ENCODE measurements at regions not wholly inside any gene's neighbourhood (a gene's known extent, or its start where the extent isn't known, plus 50 kb on each side); places are given as distances from the start of the nearest gene placed in this dataset.
"Not testable (repeated sequence)": the region's sequence is repeated elsewhere in the genome, so short reads cannot be mapped to it uniquely, and the experiment has no call there.

- DNase-seq (ENCODE audit: low spot score) = not testable (repeated sequence)
Measured at GRCh38 chr10:6921026-6921425, 340.9 kb upstream of the PRKCQ start.

DNA sequence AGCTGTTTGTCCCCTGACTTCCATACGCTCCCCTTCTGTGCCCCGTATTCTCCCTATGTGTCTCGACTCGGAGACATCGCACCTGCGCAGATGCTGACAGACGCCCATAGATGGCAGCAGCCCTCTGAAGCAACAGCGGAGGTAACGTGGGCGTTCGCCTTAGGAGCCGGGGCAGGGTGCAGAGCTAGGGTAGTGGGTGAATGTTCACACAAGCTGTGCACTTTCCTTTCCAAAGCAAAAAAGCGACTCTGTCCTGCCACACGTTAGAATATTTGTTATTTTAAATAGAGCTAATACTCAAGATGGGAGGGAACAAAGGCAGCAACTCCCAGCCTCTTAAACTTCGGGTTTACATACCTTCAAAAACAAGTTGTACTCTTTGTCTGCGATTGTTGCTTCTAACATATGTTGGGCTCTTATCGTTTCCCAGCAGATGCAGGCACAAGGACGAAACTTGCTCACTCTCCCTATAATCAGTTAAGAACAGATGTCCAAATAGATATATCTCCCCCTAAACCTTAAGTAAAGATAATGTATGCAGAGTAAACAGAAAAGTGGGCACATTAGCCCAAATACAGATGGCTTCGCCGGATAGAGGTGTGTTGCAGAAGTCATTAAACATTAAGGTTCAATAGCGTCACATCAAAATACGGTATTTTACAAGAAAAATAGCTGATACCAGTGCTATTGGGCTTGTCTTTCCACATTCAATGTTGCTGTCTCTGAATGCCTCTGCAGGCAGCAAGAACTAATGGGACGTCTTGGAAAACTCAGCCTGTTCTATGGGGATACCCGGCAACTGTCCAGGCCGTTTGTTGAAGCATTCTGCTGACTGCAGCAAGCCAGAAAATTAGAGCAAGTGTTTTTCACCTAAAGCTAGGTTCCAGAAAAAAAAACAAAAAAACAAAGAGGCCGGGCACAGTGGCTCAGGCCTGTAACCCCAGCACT, 340.3 kb upstream of the PRKCQ start:
- peak; percentile 76 for DNase-seq (ENCODE audit: low spot score)

DNA sequence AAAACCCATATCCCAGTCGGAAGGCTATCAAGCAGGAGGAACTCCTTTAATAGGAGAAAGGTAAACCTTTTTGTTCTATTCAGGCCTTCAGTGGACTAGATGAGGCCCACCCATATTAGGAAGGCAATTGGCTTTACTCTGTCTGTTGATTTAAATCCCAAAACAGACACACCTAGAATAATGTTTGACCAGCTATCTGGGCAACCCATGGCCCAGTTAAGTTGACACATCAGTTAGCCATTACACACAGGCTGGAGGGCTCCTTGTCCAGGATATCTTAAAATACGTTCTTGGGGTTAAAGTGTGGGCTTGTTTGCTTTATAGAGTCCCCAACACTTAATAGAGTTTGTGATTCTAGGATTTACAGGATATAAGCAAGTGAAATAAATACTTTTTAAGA, 339.0 kb upstream of the PRKCQ start:
- DNase-seq (ENCODE audit: low spot score) = no peak

DNA sequence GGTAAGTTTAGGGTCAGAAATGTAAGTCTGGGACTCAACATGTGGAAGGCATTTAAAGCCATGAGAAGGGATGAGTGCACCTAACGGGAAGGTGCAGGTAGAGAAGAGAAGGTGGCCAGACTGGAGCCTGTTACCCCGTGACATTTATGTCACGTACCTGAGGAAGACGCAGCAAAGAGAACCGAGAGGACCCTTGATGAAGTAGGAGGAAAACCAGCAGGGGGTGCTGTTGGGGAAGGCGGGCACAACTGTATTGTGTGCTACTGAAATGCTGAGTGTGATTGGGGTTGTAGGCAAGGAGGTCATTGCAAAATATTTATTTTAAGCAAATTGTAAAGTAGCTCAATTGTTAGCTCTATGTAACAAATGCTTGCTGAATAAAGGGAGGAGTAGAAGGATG, 338.2 kb upstream of the PRKCQ start:
- peak; percentile 62 for DNase-seq (ENCODE audit: low spot score)

DNA sequence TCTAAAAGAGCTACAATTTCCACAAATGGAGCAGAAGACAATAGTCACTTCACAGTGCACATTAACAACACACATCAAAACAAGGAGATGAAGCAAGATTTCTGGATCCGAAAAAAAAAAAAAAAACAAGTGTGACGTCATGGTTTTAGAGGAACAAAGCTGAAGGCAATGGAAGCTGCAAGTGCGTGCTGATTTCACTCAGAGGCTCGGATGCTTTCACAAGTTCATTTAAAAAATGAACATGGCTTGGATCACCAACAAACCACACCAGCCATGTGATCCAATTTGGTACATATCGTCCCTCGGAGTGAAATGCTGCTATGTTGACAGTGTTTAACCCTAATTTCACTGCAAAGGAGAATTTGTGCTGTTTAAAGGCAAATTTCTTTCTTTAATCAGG, 337.0 kb upstream of the PRKCQ start:
- DNase-seq (ENCODE audit: low spot score) = no peak

DNA sequence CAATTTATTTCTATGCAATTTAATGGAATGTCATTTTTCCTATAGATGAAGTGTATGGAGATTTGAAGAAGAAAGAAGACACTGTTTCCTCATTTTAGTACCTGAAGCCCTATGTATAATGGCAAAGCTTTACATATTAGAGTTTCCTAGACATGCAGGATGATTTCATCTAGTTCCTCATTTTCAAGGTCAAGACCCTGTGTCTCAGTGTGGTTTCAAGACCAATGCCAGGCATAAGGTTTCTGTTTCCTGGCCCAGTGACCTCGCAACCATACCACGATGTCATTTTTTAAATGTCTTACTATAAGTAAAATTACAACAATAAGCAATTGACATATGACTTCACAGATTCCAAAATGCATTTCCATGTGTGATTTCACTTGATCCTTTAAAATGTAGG, 336.5 kb upstream of the PRKCQ start:
- no peak for DNase-seq (ENCODE audit: low spot score)

DNA sequence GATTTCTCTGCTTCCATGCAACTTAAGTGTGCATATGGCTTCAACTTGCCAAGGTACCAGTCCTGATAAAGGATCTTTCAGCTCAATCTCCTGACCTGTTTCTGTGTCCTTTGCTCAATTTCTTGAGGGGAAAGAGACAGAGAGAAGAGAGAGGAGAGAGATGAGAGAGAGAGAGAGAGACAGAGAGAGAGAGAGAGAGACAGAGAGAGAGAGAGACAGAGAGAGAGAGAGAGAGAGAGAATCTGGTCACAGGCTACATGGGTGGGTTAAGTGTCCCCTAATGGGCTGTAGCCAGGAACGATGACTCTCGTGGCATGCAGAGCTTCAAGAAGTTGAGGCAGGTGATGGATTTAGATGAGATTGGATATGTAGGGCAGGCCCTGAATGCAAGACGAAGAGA, 335.2 kb upstream of the PRKCQ start:
- DNase-seq (ENCODE audit: low spot score) = no peak

- DNase-seq (ENCODE audit: low spot score) = no peak
Measured at GRCh38 chr10:6912929-6913328, 332.9 kb upstream of the PRKCQ start.

DNA sequence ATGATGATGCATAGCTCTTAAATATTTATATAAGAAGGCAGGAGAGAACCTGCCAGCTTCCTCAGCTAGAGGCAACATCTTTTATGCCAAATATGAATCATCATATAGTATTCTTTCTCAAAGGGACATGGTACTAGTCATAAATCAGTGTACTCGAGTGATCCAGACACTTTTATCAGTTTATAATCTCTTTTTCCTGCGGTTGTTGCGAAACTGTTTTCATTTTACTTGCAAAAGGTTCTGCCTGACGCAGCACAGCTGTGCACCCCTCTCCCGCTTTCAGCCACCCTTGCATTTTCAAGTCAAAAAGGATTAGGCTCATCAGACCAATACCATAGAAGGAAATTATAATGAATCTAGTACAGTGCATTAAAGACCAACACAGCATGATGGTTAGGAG, 332.3 kb upstream of the PRKCQ start:
- no peak for DNase-seq (ENCODE audit: low spot score)

- no peak for DNase-seq (ENCODE audit: low spot score)
Measured at GRCh38 chr10:6912021-6912420, 331.9 kb upstream of the PRKCQ start.

DNA sequence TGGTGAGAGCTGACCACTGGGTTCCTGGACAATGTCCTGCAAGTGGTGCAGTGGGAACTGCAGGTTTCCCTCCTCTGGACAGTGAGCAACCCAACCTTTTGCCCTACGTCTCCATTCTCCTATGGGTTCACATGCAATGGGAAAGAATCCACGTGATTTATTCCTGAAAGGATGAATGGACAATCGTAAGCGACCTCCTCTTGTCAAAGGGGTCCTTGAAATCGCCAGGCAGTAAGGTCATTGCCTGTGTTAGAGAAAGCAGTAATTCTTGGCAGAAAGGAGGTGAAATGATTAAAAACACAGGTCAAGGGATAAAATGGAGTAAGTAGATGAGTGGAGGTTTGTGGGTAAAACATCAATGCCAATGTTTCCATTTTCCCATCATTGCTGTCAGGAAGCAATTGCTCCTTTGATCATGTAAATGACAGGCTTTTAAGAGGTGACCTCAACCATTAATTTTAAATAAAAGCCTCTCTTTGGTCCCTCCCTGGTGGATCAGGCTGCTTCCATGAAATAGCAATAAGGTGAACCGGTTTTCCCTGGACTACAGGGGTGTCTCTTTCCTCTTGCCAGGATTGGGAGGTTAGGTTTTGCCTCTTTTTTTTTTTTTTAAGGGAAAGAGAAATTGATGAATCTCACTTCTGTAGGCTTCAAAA, 330.0 kb upstream of the PRKCQ start:
- no peak for DNase-seq (ENCODE audit: low spot score)

DNA sequence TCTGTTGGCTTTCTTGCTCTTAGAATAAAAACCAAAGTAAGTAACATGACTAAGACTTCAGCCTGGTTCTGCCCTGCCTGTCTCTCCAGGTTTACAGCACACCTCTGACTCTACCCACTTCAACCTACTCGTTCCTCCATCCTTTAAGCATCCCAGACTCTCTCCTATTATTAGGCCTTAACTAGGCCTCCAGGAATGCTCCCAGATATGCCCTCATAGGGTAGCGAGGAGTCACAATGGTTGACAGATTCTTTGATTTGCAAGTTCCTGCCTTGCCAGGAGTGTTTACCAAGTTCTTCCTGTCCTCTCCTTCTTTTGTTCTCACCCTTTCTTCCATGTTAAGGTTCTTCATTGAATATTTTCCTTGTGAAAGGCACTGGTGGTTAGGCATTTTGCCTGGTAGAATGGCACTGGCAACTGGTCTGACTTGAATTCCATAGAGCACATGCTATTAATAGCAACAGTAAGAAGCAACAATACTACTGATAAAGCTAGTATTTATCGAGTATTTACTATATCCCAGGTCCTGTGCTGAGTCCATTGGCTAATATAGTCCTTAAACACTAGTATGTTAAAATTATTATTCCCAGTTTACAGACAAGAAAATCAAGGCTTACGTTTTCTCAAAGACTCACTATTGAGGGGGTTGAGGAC, 327.9 kb upstream of the PRKCQ start:
- DNase-seq (ENCODE audit: low spot score) = no peak

- no peak for DNase-seq (ENCODE audit: low spot score)
Measured at GRCh38 chr10:6894405-6894804, 314.3 kb upstream of the PRKCQ start.

DNA sequence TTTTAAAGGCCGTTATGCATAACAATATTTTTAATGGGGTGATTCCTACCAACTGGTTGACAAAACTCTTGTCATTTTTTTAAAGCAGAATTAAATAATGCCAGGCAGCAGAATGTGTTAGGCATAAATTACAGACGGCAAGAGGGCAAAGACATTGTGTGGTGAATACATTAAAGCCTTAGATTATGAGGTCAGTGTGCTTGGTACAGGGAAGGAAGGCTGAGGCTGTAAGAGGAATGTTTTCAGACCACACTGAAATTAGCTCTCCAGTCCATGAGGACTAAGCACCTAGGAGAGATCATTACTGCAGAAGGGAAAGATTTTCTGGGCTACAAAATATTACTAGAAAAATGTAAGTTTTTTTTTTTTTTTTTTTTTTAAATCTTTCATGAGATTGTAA, 312.8 kb upstream of the PRKCQ start:
- no peak for DNase-seq (ENCODE audit: low spot score)

- no peak for DNase-seq (ENCODE audit: low spot score)
Measured at GRCh38 chr10:6891924-6892323, 311.8 kb upstream of the PRKCQ start.

- no peak for DNase-seq (ENCODE audit: low spot score)
Measured at GRCh38 chr10:6889718-6890117, 309.6 kb upstream of the PRKCQ start.

DNA sequence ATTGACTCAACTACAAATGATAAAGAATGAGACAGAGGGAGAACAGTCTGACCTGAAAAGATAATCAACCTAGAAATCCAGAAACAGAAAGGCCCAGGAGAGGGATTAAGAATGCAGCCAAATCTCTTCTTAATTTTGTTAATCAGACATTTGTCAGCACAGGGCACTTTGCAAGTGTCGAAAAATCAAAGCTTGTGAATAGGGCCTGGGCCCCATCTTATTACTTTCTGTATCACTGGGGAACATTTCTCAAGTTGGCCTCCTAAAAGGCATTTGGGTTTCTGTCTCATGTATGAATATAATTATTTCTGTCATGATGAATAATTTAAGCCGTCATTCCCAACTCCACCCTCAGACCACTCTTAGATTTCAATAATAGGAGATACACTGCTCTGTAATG, 308.4 kb upstream of the PRKCQ start:
- no peak for DNase-seq (ENCODE audit: low spot score)

DNA sequence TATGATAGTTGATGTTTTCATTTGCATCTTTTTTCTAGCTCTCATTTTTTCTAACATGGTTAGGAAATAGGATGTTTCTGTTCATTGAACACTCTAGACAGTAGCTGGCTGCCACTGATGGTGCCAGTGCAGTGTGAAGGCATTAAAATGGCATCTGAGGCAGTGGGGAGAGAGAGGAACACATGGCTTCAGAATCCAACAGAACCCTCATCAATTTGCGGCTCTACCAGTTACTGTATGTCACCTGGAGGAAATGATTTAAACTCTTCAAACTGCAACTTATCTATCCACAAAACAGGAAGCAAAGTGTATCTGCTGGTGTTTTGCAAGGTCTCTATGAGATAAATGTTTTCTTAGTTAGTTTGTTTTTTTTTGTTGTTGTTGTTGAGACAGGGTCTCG, 305.2 kb upstream of the PRKCQ start:
- no peak for DNase-seq (ENCODE audit: low spot score)

- no peak for DNase-seq (ENCODE audit: low spot score)
Measured at GRCh38 chr10:6881987-6882386, 301.9 kb upstream of the PRKCQ start.

- DNase-seq (ENCODE audit: low spot score) = no peak
Measured at GRCh38 chr10:6877722-6878392, 297.8 kb upstream of the PRKCQ start.

DNA sequence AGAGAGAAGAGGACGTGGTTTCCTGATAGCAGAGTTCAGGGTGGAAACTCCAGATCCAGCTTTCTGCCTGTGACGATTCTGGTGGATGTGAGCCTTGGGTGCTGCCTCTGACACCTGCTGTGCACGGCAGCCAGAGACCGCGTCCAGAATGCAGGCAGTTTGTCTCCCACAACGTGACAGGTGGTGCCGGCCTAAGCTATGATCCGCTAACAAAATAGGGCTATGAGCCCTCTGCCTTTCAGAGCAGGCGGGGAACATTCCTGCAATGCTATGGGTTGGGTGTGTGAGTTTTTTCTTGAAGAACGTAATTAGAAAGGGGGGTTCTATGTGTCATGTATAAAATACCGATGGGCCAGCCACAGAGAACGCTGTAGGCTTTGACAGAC, 297.3 kb upstream of the PRKCQ start:
- DNase-seq (ENCODE audit: low spot score) = no peak

DNA sequence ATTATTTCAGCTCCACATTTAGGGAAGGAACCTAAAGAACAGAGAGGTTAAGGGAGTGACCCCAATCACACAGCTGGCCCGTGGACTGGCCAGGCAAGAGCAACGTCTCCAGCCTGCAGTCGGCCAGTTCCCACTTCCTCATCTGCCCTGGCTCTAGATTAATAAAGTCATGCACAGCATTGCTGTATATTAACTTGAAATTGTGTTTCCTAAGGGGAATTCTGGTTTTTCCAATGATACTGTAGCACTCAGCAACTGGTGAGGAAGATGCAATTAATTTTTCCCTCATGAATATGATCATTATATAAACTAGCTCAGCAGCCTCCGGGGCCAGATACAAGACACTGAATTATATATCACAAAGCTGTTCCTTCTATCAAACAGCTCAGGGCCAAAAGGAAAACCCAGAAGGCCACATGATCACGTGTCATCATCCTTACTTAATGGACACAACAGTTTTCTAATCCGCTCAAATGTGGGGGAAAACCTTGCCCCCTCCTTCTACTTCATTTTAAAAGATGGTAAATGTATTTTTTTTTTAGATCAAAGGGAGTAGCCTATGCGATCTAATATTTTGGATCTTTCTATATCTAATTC, 295.3 kb upstream of the PRKCQ start:
- no peak for DNase-seq (ENCODE audit: low spot score)

Measured in CD4-positive, alpha-beta T cell treated with Interleukin-6 at 100 ng/mL for 8 hours (primary cell).